Lung (tissue), 9 donors: ENCODE measurements at regions not wholly inside any gene's neighbourhood (a gene's known extent, or its start where the extent isn't known, plus 50 kb on each side); places are given as distances from the start of the nearest gene placed in this dataset.
A peak's percentile ranks its signal among the peaks of the same experiment; 100 is the strongest.
"Not testable (repeated sequence)": the region's sequence is repeated elsewhere in the genome, so short reads cannot be mapped to it uniquely, and the experiment has no call there.

Experiments
- ATAC-seq: fragments of 200-7000 bp; cut with Tn5 transposase; one replicate; pipeline ENCODE4 v1.9.1; 2020; ENCODE audit warnings: moderate number of reproducible peaks; ENCODE audit not compliant: insufficient read depth, low FRiP score
- DNase-seq, 3 donors: peaks; one replicate each; pipeline ENCODE4 v3.0.0-alpha.2; 2013 to 2017
- H3K27ac ChIP-seq, 2 donors: one replicate each; pipeline ENCODE4 v1.5.1; 2013; ENCODE audit warnings: mild to moderate bottlenecking in 2 of 2, moderate library complexity in 2 of 2, control low read depth in 1 of 2, inconsistent platforms in 1 of 2, low read depth in 1 of 2, low read length in 1 of 2
- H3K27me3 ChIP-seq, 3 donors: one replicate each; pipeline ENCODE4 v1.5.1; 2013; ENCODE audit warnings: low read length in 2 of 3; ENCODE audit not compliant: control insufficient read depth in 3 of 3, insufficient read depth in 3 of 3
- H3K36me3 ChIP-seq, 4 donors: one replicate each; pipeline ENCODE4 v1.5.1; 2013; ENCODE audit warnings: low read length in 4 of 4, mild to moderate bottlenecking in 1 of 4, moderate library complexity in 1 of 4; ENCODE audit not compliant: control insufficient read depth in 4 of 4, insufficient read depth in 4 of 4
- H3K4me1 ChIP-seq, 5 donors: one replicate each; pipeline ENCODE4 v1.5.1; 2013; ENCODE audit warnings: low read length in 5 of 5, mild to moderate bottlenecking in 2 of 5, moderate library complexity in 1 of 5; ENCODE audit not compliant: control insufficient read depth in 5 of 5, insufficient read depth in 5 of 5
- H3K4me3 ChIP-seq: one replicate; pipeline ENCODE4 v1.5.1; 2013; ENCODE audit warnings: mild to moderate bottlenecking, control low read depth, moderate library complexity
- H3K9ac ChIP-seq, 2 donors: one replicate each; pipeline ENCODE4 v1.5.1; 2013; ENCODE audit warnings: low read length in 2 of 2, control low read depth in 1 of 2; ENCODE audit not compliant: insufficient read depth in 1 of 2
- H3K9me3 ChIP-seq, 4 donors: one replicate each; pipeline ENCODE4 v1.5.1; 2013; ENCODE audit warnings: low read length in 3 of 4, mild to moderate bottlenecking in 1 of 4, moderate library complexity in 1 of 4; ENCODE audit not compliant: control insufficient read depth in 4 of 4, insufficient read depth in 3 of 4
- WGBS, 2 donors: extraction: QIAGEN DNeasy Blood & Tissue Kit; methylation state at CpG; one replicate each; pipeline ENCODE4 v1.1.7; 2013; 5-methylcytosine and 5-hydroxymethylcytosine counted together
- donor health status: Bipolar disorder and iron deficiency.
- donor health status: healthy.
- donor health status: DM: yes; HTN: yes; CAD: no.

DNA sequence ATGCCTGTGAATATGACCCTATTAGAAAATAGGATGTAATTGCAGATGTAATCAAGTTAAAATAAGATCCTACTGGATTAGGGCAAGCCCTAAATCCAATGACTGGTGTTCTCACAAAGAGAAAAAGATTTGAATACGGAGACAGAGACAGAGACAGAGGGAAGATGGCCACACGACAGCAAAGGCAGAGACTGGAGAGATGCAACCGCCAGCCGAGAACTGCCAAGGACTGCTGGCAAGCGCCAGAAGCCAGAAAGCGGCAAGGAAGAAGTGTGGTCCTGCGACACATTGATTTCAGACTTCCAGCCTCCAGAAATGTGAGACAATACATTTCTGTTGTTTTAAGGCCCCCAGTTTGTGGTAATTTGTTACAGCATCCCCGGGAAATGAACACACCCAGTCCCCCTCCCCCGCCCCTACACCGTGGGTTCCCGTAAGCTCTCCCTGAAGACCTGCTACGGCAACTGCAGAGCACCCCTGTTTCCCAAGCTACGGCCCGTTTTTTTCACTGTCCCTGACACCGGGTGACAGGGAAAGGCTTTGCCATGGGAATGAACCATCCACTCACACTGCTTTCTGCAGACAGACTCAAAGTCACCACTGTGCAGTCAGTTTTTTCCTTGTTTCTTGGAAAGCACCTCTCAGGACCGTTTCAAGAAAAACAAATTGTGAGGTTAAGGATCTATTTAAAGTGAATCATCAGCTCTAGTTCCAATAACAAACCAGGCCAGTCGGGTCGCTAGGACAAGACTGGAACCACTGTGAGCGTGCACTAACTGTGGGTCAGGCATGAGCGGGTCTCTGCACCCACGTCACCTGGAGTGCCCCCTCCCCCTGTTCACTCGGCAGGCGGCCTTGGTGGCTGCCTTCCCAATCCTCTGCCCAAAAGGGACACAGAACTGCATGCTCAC is 199.2 kb upstream of the IRF2BP2 start:
- ATAC-seq = peak; percentile 13
- peak overlapping the region in 1 of 2 donors; percentile 67 for H3K27ac ChIP-seq
- not testable (repeated sequence) for H3K4me1 ChIP-seq, DNase-seq, H3K4me3 ChIP-seq, H3K36me3 ChIP-seq, H3K9me3 ChIP-seq, H3K27me3 ChIP-seq, H3K9ac ChIP-seq
- WGBS, 2 donors = 58 to 64% methylated on average over 12 to 15 of the region's 23 CpGs

DNA sequence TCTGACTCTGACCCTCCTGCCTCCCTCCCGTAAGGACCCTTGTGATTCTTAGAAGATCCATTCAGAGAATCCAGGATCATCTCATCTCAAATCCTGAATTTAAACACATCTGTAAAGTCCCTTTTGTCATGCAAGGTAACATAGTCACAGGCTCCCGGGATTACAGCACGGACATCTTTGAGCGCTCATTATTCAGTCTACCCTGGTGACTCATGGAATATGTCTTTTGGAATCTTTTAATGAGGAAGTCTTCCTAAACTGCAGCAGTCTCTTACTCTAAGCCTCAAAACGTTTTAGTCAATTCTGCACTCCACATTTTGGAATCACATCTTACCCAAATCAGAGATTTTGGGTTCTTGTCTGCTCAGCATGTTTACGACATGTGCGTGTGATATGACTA is 198.5 kb upstream of the IRF2BP2 start:
- not testable (repeated sequence) for H3K9ac ChIP-seq, H3K27ac ChIP-seq, H3K9me3 ChIP-seq, H3K27me3 ChIP-seq, DNase-seq, H3K4me3 ChIP-seq, H3K36me3 ChIP-seq, ATAC-seq, H3K4me1 ChIP-seq
- WGBS, 2 donors = 58 to 77% methylated on average over 3 to 4 of the region's 7 CpGs

DNA sequence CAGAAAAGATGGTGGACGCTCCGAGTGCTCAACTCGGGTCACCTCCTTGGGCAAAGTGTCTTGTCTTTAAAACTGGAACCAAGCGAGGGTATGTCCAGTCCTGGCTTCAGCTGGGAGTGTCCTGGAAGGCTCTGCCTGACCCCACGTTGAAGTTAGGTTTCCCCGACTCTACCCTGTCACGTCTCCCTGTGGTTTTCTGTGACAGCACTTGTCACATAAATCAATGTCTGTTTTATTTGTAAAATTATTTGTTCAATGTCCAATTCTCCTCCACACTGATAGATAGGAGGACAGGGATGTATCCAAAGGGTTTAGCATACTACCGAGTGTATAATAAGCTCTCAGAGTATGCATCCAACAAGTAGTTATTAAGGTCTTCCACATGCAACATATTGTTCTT is 197.7 kb upstream of the IRF2BP2 start:
- not testable (repeated sequence) for ATAC-seq, H3K4me1 ChIP-seq, H3K27me3 ChIP-seq, H3K9me3 ChIP-seq, H3K36me3 ChIP-seq, H3K9ac ChIP-seq, H3K27ac ChIP-seq, DNase-seq, H3K4me3 ChIP-seq
- WGBS, 2 donors = 81 to 88% methylated on average over 3 of the region's 8 CpGs

DNA sequence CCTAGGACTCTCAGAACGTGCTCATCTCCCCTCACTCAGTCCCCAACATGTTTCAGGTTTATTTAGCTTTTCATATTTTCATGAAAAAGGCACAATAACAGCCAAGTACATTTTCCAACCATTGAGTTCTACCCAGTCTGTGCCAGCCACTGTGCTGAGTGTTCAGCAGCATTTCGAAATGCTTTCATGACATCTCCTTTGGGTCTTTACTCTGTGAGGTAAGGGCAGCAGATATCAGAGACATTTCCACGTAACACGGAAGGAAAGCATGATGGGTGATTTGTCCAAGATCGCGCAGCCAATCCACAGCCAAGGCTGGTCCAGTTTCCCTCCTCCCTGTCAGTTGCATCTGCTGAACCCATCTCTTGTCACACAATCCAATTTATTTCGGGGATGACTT is 192.6 kb upstream of the IRF2BP2 start:
- not testable (repeated sequence) for ATAC-seq, H3K9ac ChIP-seq, H3K9me3 ChIP-seq, H3K36me3 ChIP-seq, H3K27ac ChIP-seq, H3K4me3 ChIP-seq, H3K27me3 ChIP-seq, DNase-seq, H3K4me1 ChIP-seq
- WGBS, 2 donors = 81 to 91% methylated on average over 7 of the region's 7 CpGs

DNA sequence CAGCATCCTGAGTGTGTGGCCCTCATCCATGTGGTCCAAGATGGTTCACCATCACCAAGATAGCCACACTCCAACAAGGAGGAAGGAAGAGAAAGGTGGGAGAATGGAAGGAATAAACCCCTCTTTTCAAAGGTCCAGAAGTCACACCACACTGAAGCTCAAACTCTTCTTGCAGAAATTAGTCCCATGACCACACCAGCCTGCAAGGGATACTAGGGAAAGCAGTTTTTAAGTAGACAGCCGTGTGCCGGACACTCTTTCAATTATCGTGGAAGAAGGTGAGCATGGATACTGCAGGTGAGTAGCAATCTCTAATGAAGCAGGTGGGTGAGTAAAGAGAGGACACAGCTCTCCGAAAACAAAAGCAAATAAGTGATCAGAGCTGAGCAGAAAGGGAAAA is 191.7 kb upstream of the IRF2BP2 start:
- 87 to 96% methylated on average over 4 of the region's 4 CpGs for WGBS, 2 donors
- not testable (repeated sequence) for ATAC-seq, H3K36me3 ChIP-seq, H3K4me3 ChIP-seq, H3K27ac ChIP-seq, H3K9ac ChIP-seq, H3K4me1 ChIP-seq, H3K9me3 ChIP-seq, H3K27me3 ChIP-seq, DNase-seq

DNA sequence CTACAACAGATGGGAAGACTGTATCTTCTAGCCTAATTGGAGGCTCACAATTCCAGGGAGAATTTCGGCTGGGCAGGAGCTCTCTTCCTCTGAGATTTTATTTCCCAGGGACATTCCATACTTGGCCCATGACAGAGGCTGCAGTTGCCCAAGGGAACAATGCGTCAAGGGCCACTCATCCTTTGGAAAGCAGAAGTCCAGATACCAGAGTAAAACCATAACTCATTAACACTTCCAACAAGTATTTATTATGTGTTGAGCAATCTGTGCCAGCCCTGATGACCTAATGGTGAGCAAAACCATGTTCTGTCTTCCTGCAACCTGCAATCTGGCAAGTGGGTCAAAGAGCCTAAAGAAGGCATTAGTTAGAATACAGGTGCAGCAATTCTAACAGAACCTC is 191.2 kb upstream of the IRF2BP2 start:
- no CpG with 5 or more reads among the region's 2 CpGs for WGBS, 2 donors
- H3K4me3 ChIP-seq, H3K4me1 ChIP-seq, H3K27me3 ChIP-seq, H3K27ac ChIP-seq, H3K36me3 ChIP-seq, H3K9ac ChIP-seq, DNase-seq, H3K9me3 ChIP-seq: not testable (repeated sequence)
- peak; percentile 73 for ATAC-seq

DNA sequence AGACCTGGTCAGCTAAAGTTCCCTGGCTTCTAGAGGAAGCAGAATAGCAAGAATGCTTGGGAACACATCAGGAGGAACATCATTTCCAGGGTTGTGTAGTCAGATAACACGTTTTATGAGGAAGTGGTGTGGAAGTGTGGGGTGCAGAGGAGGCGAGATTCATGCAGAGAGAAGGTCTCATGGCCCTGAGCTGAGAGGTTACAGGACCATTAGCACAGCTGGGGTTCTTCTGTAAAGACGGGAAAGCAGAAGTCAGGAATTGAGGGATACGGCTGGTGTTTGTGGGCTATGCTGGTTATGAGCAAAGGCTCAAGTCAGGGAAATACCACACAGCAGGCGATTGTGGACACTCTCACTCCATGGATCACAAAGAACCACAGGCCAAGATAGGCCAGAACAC is 190.6 kb upstream of the IRF2BP2 start:
- not testable (repeated sequence) for H3K36me3 ChIP-seq, H3K9me3 ChIP-seq, ATAC-seq, DNase-seq, H3K27ac ChIP-seq, H3K4me3 ChIP-seq, H3K9ac ChIP-seq, H3K27me3 ChIP-seq, H3K4me1 ChIP-seq
- 40 to 74% methylated on average over 4 of the region's 5 CpGs for WGBS, 2 donors

DNA sequence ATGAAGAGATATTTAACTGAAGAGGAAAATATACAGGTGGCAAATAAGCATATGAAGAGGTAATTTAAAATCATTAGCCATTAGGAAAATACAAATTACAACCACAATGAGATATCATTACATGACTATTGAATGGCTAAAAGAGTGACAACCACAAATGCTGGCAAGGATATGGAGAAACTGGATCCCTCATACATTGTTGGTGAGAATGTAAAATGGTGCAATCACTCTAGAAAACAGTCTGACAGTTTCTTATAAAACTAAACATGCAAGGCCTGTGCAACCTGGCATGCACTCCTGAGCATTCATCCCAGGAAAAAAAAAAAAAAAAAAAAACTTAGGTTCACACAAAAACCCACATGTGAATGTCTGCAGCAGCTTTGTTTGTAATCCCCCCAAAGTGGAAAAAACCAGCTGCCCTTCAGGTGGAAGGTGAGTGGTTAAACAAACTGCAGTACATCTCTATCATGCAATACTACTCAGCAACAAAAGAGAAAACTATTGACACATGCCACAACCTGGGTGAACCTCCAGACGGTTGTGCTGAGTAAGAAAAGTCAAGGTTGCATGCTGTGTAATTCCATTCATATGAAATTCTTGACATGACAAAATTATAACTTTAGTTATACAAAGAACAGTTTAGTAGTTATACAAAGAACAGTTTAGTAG is 189.2 kb upstream of the IRF2BP2 start:
- not testable (repeated sequence) for H3K36me3 ChIP-seq, DNase-seq, H3K27me3 ChIP-seq, H3K27ac ChIP-seq, H3K9me3 ChIP-seq, H3K4me1 ChIP-seq, H3K4me3 ChIP-seq, ATAC-seq, H3K9ac ChIP-seq
- WGBS, 2 donors = 50 to 56% methylated on average over 1 of the region's 1 CpG
